ENCODE measurements at regions not wholly inside any gene's neighbourhood (a gene's known extent, or its start where the extent isn't known, plus 50 kb on each side); places are given as distances from the start of the nearest gene placed in this dataset.

- Histone ChIP-seq H3K9me3 (peaks cover 0 to 7% of the 10 kb centered on the region in 2 donors), H3K27me3 (no peaks in the 10 kb centered on the region), H3K36me3 (no peaks in the 10 kb centered on the region), H3K4me1 (no peaks in the 10 kb centered on the region), H3K4me3 (no peak overlapping the region), H3K27ac (no peak overlapping the region)
- no peak for TF ChIP-seq CTCF (IDR thresholded peaks at IDR 0.05)
- DNase-seq (ENCODE audit: low spot score) = peak; percentile 44
Measured at GRCh38 chr1:204744107-204744779, 58.7 kb upstream of the LRRN2 start.

GRCh38 chr1:204746838-204747442, 61.4 kb upstream of the LRRN2 start:
- DNase-seq (ENCODE audit: low spot score) = no peak
- no peaks in the 10 kb centered on the region for H3K27me3 ChIP-seq
- H3K9me3 ChIP-seq = no peaks in the 10 kb centered on the region
- no peak overlapping the region for H3K27ac ChIP-seq
- no peaks in the 10 kb centered on the region for H3K4me1 ChIP-seq
- H3K36me3 ChIP-seq = no peaks in the 10 kb centered on the region
- peak; percentile 88 to 91 for TF ChIP-seq CTCF (IDR thresholded peaks at IDR 0.05)
- no peak overlapping the region for H3K4me3 ChIP-seq

GRCh38 chr1:204751480-204751879, 65.9 kb upstream of the LRRN2 start:
- no peaks in the 10 kb centered on the region for H3K4me1 ChIP-seq
- H3K27ac ChIP-seq = no peak overlapping the region
- TF ChIP-seq CTCF (IDR thresholded peaks at IDR 0.05) = no peak
- DNase-seq (ENCODE audit: low spot score) = no peak
- H3K9me3 ChIP-seq = no peaks in the 10 kb centered on the region
- no peak overlapping the region for H3K4me3 ChIP-seq
- no peaks in the 10 kb centered on the region for H3K27me3 ChIP-seq
- no peaks in the 10 kb centered on the region for H3K36me3 ChIP-seq

- H3K9me3 ChIP-seq = no peaks in the 10 kb centered on the region
- TF ChIP-seq CTCF (IDR thresholded peaks at IDR 0.05) = no peak
- no peaks in the 10 kb centered on the region for H3K36me3 ChIP-seq
- no peak overlapping the region for H3K27ac ChIP-seq
- no peaks in the 10 kb centered on the region for H3K27me3 ChIP-seq
- no peak for DNase-seq (ENCODE audit: low spot score)
- H3K4me1 ChIP-seq = no peaks in the 10 kb centered on the region
- H3K4me3 ChIP-seq = no peak overlapping the region
Measured at GRCh38 chr1:204751883-204752687, 66.5 kb upstream of the LRRN2 start.

- H3K9me3 ChIP-seq = no peaks in the 10 kb centered on the region
- no peaks in the 10 kb centered on the region for H3K4me1 ChIP-seq
- no peak overlapping the region for H3K4me3 ChIP-seq
- no peak for TF ChIP-seq CTCF (IDR thresholded peaks at IDR 0.05)
- no peak overlapping the region for H3K27ac ChIP-seq
- H3K36me3 ChIP-seq = no peaks in the 10 kb centered on the region
- H3K27me3 ChIP-seq = no peaks in the 10 kb centered on the region
- no peak for DNase-seq (ENCODE audit: low spot score)
Measured at GRCh38 chr1:204752688-204753040, 67.1 kb upstream of the LRRN2 start.

Data from right atrium auricular region (tissue), 2 donors.